Rectal smooth muscle tissue (tissue), 1 donor: ENCODE measurements at regions not wholly inside any gene's neighbourhood (a gene's known extent, or its start where the extent isn't known, plus 50 kb on each side); places are given as distances from the start of the nearest gene placed in this dataset.

Experiments used
- H3K27ac ChIP-seq: one replicate; pipeline ENCODE4 v1.7.0; 2013; ENCODE audit warnings: low read depth, low read length, inconsistent platforms
- H3K27me3 ChIP-seq: one replicate; pipeline ENCODE4 v1.7.0; 2013; ENCODE audit warnings: low read length; ENCODE audit not compliant: control insufficient read depth, insufficient read depth
- H3K36me3 ChIP-seq: one replicate; pipeline ENCODE4 v1.7.0; 2013; ENCODE audit warnings: low read length; ENCODE audit not compliant: control insufficient read depth, insufficient read depth
- H3K4me1 ChIP-seq: one replicate; pipeline ENCODE4 v1.7.0; 2013; ENCODE audit warnings: low read length; ENCODE audit not compliant: control insufficient read depth, insufficient read depth
- H3K4me3 ChIP-seq: one replicate; pipeline ENCODE4 v1.7.0; 2013; ENCODE audit warnings: low read length
- H3K9ac ChIP-seq: one replicate; pipeline ENCODE4 v1.7.0; 2013; ENCODE audit warnings: low read length

DNA sequence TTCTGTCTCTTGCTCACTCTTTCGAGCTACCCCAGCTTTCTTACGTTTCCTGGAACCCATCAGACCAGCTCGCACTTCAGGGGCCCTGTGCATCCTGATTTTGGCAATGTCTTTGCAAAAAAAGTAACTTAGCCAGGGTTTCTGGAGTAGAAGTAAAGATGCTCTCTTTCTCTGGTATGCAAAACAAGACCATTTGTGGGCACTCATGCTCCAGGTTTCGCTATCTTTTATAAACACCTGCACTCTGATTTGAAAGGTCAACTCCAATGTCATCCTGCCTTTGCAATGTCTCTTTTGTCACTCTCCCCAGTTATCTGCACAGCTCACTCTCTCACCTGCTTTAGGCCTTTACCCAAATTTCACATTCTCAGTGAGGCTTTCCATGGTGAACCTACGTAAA lies 869.1 kb downstream of the QKI start:
- H3K9ac ChIP-seq: no peak overlapping the region
- H3K27me3 ChIP-seq: no peaks in the 10 kb centered on the region
- no peak overlapping the region for H3K4me3 ChIP-seq
- no peaks in the 10 kb centered on the region for H3K4me1 ChIP-seq
- no peaks in the 10 kb centered on the region for H3K36me3 ChIP-seq
- H3K27ac ChIP-seq: no peak overlapping the region

DNA sequence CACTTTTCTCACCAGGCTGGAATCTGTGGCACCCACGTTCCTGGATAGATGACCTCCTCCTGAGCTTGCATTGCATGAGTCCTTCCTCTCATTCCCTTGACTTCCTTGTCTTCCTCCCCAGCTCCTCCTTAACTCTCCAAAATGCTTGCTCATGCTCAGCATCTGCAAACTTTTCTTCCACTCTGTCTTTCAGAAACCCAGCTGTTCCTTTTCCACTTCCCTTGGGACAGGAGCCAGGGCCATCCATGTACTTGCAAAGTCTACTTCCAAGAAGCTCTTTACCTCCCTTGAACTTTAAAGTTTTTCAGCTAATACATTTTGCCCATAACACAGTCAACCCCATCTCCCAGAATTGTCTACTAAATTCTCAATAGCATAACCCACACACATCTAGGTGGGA lies 861.7 kb downstream of the QKI start:
- Histone ChIP-seq H3K27me3 (no peaks in the 10 kb centered on the region), H3K36me3 (no peaks in the 10 kb centered on the region), H3K9ac (no peak overlapping the region), H3K27ac (no peak overlapping the region), H3K4me1 (no peaks in the 10 kb centered on the region), H3K4me3 (no peak overlapping the region)

DNA sequence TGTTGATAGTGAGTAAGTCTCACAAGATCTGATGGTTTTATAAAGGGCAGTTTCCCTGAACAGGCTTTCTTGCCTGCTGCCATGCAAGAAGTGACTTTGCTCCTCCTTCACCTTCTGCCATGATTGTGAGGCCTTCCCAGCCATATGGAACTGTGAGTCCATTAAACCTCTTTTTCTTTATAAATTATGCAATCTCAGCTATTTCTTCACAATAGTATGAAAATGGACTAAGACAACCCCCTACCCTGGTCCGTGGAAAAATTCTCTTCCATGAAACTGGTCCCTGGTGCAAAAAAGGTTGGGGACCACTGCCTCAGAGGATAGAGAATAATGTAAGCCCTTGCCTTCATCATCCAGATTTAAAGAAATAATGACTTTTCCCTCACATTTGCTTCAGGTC lies 861.3 kb downstream of the QKI start:
- H3K36me3 ChIP-seq: no peaks in the 10 kb centered on the region
- H3K4me1 ChIP-seq: no peaks in the 10 kb centered on the region
- no peaks in the 10 kb centered on the region for H3K27me3 ChIP-seq
- H3K9ac ChIP-seq: no peak overlapping the region
- no peak overlapping the region for H3K27ac ChIP-seq
- H3K4me3 ChIP-seq: no peak overlapping the region

DNA sequence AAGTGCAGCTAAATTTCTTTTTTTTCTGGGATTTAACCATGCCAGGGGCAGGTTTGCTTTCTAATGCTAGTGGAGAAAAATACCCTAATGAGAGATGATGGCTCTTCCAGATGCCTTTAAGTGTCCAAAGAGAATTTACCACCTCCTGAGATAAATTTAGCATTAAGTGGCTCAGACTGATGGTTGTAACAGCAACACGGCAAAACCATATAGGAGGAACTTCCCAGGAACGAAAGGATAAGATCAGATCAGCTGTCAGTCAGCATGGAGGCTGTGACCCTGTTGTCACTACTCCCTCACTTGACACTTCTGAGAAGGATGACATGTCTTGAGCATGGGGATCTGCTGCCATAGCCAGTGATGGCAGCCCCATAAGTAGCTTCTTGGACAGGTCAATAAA lies 860.0 kb downstream of the QKI start:
- Histone ChIP-seq H3K36me3 (no peaks in the 10 kb centered on the region), H3K27me3 (no peaks in the 10 kb centered on the region), H3K27ac (no peak overlapping the region), H3K4me1 (no peaks in the 10 kb centered on the region), H3K9ac (no peak overlapping the region), H3K4me3 (no peak overlapping the region)

GRCh38 chr6:164273491-164273890 lies 859.0 kb downstream of the QKI start:
- H3K4me3 ChIP-seq: no peak overlapping the region
- H3K9ac ChIP-seq: no peak overlapping the region
- no peaks in the 10 kb centered on the region for H3K4me1 ChIP-seq
- H3K27ac ChIP-seq: no peak overlapping the region
- no peaks in the 10 kb centered on the region for H3K27me3 ChIP-seq
- no peaks in the 10 kb centered on the region for H3K36me3 ChIP-seq

GRCh38 chr6:164266851-164267250 lies 852.3 kb downstream of the QKI start:
- H3K27me3 ChIP-seq: no peaks in the 10 kb centered on the region
- no peak overlapping the region for H3K27ac ChIP-seq
- H3K36me3 ChIP-seq: no peaks in the 10 kb centered on the region
- no peak overlapping the region for H3K9ac ChIP-seq
- H3K4me3 ChIP-seq: no peak overlapping the region
- no peaks in the 10 kb centered on the region for H3K4me1 ChIP-seq

DNA sequence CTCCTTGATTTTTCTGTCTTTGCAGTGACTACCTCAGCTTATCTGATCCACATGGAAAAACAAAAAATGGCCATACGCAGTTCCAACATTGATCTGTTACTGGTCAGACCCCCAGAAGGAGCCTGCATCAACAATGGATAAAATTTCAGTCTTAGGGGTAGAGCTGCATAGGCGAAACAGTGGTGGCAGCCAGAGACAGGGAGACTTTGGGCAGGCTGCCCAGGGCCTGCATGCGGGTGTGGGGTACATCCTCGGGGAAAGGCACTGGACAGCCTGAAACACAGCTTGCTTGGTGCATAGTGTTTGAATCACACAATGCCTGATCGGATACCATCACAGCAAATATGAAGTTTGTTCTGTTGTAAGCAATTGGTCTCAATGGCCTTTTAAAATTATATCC lies 847.8 kb downstream of the QKI start:
- no peaks in the 10 kb centered on the region for H3K36me3 ChIP-seq
- H3K27me3 ChIP-seq: no peaks in the 10 kb centered on the region
- no peak overlapping the region for H3K27ac ChIP-seq
- no peaks in the 10 kb centered on the region for H3K4me1 ChIP-seq
- no peak overlapping the region for H3K9ac ChIP-seq
- no peak overlapping the region for H3K4me3 ChIP-seq

GRCh38 chr6:164258421-164258820 lies 843.9 kb downstream of the QKI start:
- Histone ChIP-seq H3K9ac (no peak overlapping the region), H3K4me3 (no peak overlapping the region), H3K27ac (no peak overlapping the region), H3K36me3 (no peaks in the 10 kb centered on the region), H3K4me1 (no peaks in the 10 kb centered on the region), H3K27me3 (no peaks in the 10 kb centered on the region)

GRCh38 chr6:164252948-164253347 lies 838.4 kb downstream of the QKI start:
- H3K9ac ChIP-seq: no peak overlapping the region
- H3K4me3 ChIP-seq: no peak overlapping the region
- H3K36me3 ChIP-seq: no peaks in the 10 kb centered on the region
- no peak overlapping the region for H3K27ac ChIP-seq
- H3K27me3 ChIP-seq: no peaks in the 10 kb centered on the region
- no peaks in the 10 kb centered on the region for H3K4me1 ChIP-seq

- Histone ChIP-seq H3K36me3 (no peaks in the 10 kb centered on the region), H3K9ac (no peak overlapping the region), H3K27ac (no peak overlapping the region), H3K27me3 (no peaks in the 10 kb centered on the region), H3K4me1 (no peaks in the 10 kb centered on the region), H3K4me3 (no peak overlapping the region)
These were observed 837.8 kb downstream of the QKI start for GRCh38 chr6:164252291-164252690.

GRCh38 chr6:164247106-164247505 lies 832.6 kb downstream of the QKI start:
- Histone ChIP-seq H3K9ac (no peak overlapping the region), H3K36me3 (no peaks in the 10 kb centered on the region), H3K27ac (no peak overlapping the region), H3K27me3 (no peaks in the 10 kb centered on the region), H3K4me1 (no peaks in the 10 kb centered on the region), H3K4me3 (no peak overlapping the region)

GRCh38 chr6:164246082-164246481 lies 831.6 kb downstream of the QKI start:
- Histone ChIP-seq H3K4me3 (no peak overlapping the region), H3K9ac (no peak overlapping the region), H3K27me3 (no peaks in the 10 kb centered on the region), H3K4me1 (no peaks in the 10 kb centered on the region), H3K36me3 (no peaks in the 10 kb centered on the region), H3K27ac (no peak overlapping the region)

DNA sequence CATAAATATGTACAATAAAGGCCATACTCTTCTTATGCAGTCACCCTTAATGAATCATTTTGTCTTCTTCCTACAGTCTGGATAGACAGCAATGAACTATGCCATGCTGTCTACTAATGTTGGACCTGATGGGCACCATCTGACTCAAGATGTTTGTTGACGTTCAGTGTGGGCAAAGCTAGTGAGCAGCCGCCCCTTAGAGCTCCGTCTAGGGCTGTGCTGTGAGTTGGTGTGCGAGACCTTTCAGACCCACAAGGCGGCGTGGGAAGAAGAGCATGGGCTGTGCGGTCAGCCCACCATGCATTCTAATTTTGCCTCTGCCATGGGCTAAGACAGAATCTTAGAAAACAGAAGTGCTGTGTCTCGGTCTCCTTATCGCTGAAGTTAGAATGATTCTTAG lies 829.4 kb downstream of the QKI start:
- Histone ChIP-seq H3K36me3 (no peaks in the 10 kb centered on the region), H3K4me1 (no peaks in the 10 kb centered on the region), H3K4me3 (no peak overlapping the region), H3K27ac (no peak overlapping the region), H3K27me3 (no peaks in the 10 kb centered on the region), H3K9ac (no peak overlapping the region)
